ENCODE measurements at regions not wholly inside any gene's neighbourhood (a gene's known extent, or its start where the extent isn't known, plus 50 kb on each side); places are given as distances from the start of the nearest gene placed in this dataset.

DNA sequence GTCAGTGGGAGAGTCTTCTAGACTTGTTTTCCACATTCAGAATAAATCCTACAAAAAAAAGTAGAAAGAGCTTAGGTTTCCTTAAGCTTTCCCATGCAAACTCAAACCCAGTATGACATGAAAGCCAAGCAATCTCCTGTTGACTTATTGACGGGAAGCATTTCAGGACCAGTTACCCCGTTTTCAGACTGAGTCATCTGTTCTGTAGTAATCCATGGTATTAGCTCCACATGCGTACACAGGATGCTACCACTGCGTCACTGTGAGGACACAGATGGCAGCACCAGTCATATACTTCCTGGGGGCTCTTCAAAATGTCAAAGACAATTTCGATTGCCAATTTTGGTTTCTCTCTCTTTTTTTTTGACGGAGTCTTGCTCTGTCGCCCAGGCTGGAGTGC, 224.9 kb upstream of the MAD2L1 start:
- no peaks in the 10 kb centered on the region for H3K36me3 ChIP-seq (ENCODE audit: insufficient read depth, low read length)
- H2AFZ ChIP-seq (ENCODE audit: low read depth, low read length): no peak overlapping the region
- H3K4me3 ChIP-seq (ENCODE audit: low read length): no peak overlapping the region
- no peaks in the 10 kb centered on the region for H3K9me2 ChIP-seq (ENCODE audit: insufficient read depth, low read length)
- no peaks in the 10 kb centered on the region for H3K9me3 ChIP-seq (ENCODE audit: low read length)
- no peak overlapping the region for H3K4me2 ChIP-seq (ENCODE audit: low read length)
- H3K79me2 ChIP-seq (replicated peaks; ENCODE audit: insufficient read depth, low read length): no peaks in the 10 kb centered on the region
- H3K27me3 ChIP-seq (ENCODE audit: insufficient read depth, low read depth, low read length): no peaks in the 10 kb centered on the region
- no peak overlapping the region for H3K9ac ChIP-seq (ENCODE audit: low read length)
- no peaks in the 10 kb centered on the region for H4K20me1 ChIP-seq (ENCODE audit: insufficient read depth)
- TF ChIP-seq SMC3 (conservative IDR thresholded peaks at IDR 0.05; ENCODE audit: poor library complexity): no peak
- no peak for TF ChIP-seq POLR2AphosphoS5 (IDR thresholded peaks at IDR 0.05)
- no peak for TF ChIP-seq RAD21 (conservative IDR thresholded peaks at IDR 0.05)
- TF ChIP-seq TAF1 (IDR thresholded peaks at IDR 0.05; ENCODE audit: low read depth): no peak
- TF ChIP-seq, protein P1, sequence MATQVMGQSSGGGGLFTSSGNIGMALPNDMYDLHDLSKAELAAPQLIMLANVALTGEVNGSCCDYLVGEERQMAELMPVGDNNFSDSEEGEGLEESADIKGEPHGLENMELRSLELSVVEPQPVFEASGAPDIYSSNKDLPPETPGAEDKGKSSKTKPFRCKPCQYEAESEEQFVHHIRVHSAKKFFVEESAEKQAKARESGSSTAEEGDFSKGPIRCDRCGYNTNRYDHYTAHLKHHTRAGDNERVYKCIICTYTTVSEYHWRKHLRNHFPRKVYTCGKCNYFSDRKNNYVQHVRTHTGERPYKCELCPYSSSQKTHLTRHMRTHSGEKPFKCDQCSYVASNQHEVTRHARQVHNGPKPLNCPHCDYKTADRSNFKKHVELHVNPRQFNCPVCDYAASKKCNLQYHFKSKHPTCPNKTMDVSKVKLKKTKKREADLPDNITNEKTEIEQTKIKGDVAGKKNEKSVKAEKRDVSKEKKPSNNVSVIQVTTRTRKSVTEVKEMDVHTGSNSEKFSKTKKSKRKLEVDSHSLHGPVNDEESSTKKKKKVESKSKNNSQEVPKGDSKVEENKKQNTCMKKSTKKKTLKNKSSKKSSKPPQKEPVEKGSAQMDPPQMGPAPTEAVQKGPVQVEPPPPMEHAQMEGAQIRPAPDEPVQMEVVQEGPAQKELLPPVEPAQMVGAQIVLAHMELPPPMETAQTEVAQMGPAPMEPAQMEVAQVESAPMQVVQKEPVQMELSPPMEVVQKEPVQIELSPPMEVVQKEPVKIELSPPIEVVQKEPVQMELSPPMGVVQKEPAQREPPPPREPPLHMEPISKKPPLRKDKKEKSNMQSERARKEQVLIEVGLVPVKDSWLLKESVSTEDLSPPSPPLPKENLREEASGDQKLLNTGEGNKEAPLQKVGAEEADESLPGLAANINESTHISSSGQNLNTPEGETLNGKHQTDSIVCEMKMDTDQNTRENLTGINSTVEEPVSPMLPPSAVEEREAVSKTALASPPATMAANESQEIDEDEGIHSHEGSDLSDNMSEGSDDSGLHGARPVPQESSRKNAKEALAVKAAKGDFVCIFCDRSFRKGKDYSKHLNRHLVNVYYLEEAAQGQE (IDR thresholded peaks at IDR 0.05; ENCODE audit: borderline replicate concordance): no peak
- no peak for TF ChIP-seq EP300 (conservative IDR thresholded peaks at IDR 0.05; ENCODE audit: poor library complexity, severe bottlenecking)
- H3K27ac ChIP-seq (ENCODE audit: low read length): no peak overlapping the region
- no peaks in the 10 kb centered on the region for H3F3A ChIP-seq (ENCODE audit: insufficient read depth, low read length, poor library complexity, severe bottlenecking)

DNA sequence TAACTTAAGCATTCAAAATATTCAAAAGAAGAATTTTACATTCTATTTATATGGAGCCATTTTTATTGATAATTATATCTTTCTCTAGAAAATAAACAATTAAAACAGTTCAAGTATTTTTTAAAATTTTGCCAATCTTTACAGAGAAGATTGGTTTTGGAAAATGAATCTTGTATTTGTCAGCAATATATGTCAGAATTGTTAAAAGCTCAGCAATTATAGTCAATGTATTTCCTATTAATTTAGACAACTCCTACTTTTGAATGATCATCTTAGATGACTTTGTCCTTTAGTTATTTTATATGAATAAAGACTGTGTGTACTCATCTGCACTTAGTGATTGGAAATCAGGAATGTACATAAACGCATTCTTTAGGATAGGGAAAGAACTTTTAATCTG, 223.9 kb upstream of the MAD2L1 start:
- no peak overlapping the region for H3K4me2 ChIP-seq (ENCODE audit: low read length)

More for the DNA sequence above, 223.9 kb upstream of the MAD2L1 start:
- H3K27ac ChIP-seq (ENCODE audit: low read length): no peak overlapping the region
- TF ChIP-seq POLR2AphosphoS5 (IDR thresholded peaks at IDR 0.05) (no peak), RAD21 (conservative IDR thresholded peaks at IDR 0.05) (no peak), EP300 (conservative IDR thresholded peaks at IDR 0.05; ENCODE audit: poor library complexity, severe bottlenecking) (no peak), SMC3 (conservative IDR thresholded peaks at IDR 0.05; ENCODE audit: poor library complexity) (no peak), TAF1 (IDR thresholded peaks at IDR 0.05; ENCODE audit: low read depth) (no peak), MXI1 (conservative IDR thresholded peaks at IDR 0.05; ENCODE audit: poor library complexity, severe bottlenecking) (no peak), EZH2 (IDR thresholded peaks at IDR 0.05; ENCODE audit: borderline replicate concordance, insufficient read depth, low read length, poor library complexity, severe bottlenecking) (no peak)
- TF ChIP-seq, protein P1 (IDR thresholded peaks at IDR 0.05; ENCODE audit: borderline replicate concordance): no peak
- TF ChIP-seq, protein P2, sequence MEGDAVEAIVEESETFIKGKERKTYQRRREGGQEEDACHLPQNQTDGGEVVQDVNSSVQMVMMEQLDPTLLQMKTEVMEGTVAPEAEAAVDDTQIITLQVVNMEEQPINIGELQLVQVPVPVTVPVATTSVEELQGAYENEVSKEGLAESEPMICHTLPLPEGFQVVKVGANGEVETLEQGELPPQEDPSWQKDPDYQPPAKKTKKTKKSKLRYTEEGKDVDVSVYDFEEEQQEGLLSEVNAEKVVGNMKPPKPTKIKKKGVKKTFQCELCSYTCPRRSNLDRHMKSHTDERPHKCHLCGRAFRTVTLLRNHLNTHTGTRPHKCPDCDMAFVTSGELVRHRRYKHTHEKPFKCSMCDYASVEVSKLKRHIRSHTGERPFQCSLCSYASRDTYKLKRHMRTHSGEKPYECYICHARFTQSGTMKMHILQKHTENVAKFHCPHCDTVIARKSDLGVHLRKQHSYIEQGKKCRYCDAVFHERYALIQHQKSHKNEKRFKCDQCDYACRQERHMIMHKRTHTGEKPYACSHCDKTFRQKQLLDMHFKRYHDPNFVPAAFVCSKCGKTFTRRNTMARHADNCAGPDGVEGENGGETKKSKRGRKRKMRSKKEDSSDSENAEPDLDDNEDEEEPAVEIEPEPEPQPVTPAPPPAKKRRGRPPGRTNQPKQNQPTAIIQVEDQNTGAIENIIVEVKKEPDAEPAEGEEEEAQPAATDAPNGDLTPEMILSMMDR (IDR thresholded peaks at IDR 0.05; ENCODE audit: poor library complexity, severe bottlenecking): no peak
- no peaks in the 10 kb centered on the region for H3F3A ChIP-seq (ENCODE audit: insufficient read depth, low read length, poor library complexity, severe bottlenecking)
- no peak overlapping the region for H2AFZ ChIP-seq (ENCODE audit: low read depth, low read length)
- H3K79me2 ChIP-seq (replicated peaks; ENCODE audit: insufficient read depth, low read length): no peaks in the 10 kb centered on the region
- no peaks in the 10 kb centered on the region for H3K36me3 ChIP-seq (ENCODE audit: insufficient read depth, low read length)
- no peak overlapping the region for H3K4me3 ChIP-seq (ENCODE audit: low read length)
- no peaks in the 10 kb centered on the region for H3K9me3 ChIP-seq (ENCODE audit: low read length)
- no peaks in the 10 kb centered on the region for H3K9me2 ChIP-seq (ENCODE audit: insufficient read depth, low read length)
- H3K27me3 ChIP-seq (ENCODE audit: insufficient read depth, low read depth, low read length): no peaks in the 10 kb centered on the region
- H4K20me1 ChIP-seq (ENCODE audit: insufficient read depth): no peaks in the 10 kb centered on the region
- no peak overlapping the region for H3K9ac ChIP-seq (ENCODE audit: low read length)
